ENCODE measurements at regions not wholly inside any gene's neighbourhood (a gene's known extent, or its start where the extent isn't known, plus 50 kb on each side); places are given as distances from the start of the nearest gene placed in this dataset.
A peak's percentile ranks its signal among the peaks of the same experiment; 100 is the strongest.

DNA sequence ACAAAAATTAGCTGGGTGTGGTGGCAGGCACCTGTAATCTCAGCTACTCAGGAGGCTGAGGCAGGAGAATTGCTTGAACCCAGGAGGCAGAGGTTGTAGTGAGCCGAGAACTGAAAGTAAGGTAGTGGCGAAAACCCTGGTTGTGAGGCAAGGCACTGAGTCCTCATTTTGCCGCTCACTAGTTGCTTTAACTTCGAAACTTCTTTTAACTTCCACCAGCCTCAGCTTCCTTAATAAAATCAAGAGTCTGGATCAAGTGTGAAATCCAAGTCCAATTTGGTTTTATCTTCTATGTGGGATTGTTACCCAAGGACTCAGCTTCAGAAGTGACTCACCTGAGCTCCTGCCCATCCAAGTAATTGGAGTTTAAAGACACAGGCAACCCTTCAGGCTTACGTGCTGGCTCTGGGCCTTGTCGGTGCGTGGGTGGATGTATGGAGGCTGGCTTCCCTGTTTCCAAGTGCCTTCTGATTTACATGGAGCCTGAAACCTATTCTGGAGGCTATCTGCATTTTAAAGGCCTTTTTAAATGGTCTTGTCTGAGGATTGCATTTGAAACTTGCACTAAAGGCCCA, 374.2 kb upstream of the ID2 start:
- no peak for ATAC-seq (ENCODE audit: low read depth in 2 of 2)
- peaks cover 0 to 9% of the 10 kb centered on the region in 2 donors for H3K36me3 Mint-ChIP-seq
- peaks cover 86 to 95% (median 95%) of the 10 kb centered on the region in 3 donors for H3K27me3 Mint-ChIP-seq
- no peak for DNase-seq
- no peak overlapping the region for H3K27ac Mint-ChIP-seq
- no peak overlapping the region for H3K4me3 Mint-ChIP-seq
- H3K9me3 Mint-ChIP-seq, result peaks cover 4 to 9% (median 7%) of the 10 kb centered on the region in 7 donors
- peaks cover 23 to 33% (median 32%) of the 10 kb centered on the region in 3 donors for H3K4me1 Mint-ChIP-seq

DNA sequence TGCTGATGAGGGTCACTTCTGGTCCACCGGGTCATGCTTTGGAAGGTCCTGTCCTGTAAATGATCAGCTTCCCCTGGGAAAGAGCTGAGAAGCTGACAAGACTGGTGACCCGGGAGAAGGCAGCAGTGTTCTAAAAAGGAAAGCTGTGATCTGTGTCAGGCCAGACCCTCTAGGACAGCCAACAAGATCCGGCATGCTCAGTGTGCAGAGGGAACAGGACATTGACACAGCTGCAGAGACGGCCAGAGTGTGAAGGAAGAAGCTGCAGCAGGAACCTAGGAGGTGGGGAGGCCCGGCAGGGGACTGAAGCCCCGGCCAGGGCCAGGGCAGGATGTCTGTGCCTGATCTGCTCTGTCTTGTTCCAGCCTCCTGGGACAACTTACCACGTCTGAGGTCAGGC, 372.7 kb upstream of the ID2 start:
- no peak for DNase-seq
- Mint-ChIP-seq H3K9me3 (peaks cover 0 to 2% (median 0%) of the 10 kb centered on the region in 7 donors), H3K27ac (peak overlapping the region in 1 of 6 donors; percentile 72), H3K4me1 (peaks cover 22 to 32% (median 26%) of the 10 kb centered on the region in 3 donors), H3K27me3 (peaks cover 86 to 94% (median 91%) of the 10 kb centered on the region in 3 donors), H3K36me3 (peaks cover 0 to 9% of the 10 kb centered on the region in 2 donors), H3K4me3 (no peak overlapping the region)
- ATAC-seq (ENCODE audit: low read depth in 2 of 2), result no peak

DNA sequence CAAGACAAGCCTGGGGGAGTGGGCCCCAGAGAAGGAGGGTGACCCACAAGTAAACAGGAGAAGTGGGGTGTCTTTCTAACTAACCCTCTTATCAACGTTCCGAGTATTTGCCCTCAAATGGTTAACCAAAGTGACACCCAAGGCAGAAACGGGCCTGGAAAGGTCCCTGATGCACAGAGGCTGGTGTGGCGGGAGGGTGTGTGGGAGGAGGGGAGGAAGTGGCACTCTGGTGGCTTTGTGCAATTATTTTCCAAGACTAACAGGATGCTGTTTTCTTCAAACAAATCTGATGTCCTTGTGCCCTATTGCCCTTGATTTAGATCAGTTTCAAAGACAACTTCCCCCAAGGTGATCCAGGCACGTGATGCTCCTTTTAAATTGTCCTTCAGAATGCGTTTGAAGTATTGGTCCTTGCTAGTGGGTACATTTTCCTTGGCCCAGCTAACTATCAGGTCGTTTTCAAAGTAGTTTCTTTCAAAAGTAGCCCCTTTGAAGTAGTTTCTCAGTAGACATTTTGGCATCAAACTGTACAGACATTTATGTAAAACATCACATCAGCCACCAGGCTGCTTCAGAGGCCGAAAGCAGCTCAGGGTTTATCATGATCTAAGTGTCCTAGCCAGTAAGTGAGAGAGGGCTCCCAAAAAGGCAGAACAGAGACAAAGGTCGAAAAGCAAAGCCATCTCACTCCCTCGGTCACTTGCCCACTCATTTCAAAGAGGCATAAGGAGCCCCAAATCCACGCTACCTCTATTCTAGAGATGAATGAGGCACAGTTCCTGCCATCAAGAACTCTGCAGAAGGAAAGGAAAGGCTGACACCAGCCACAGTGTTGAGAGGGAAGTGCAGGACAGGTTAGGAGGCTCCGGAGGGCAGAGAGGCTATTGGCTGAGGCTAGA, 371.1 kb upstream of the ID2 start:
- no peak overlapping the region for H3K4me3 Mint-ChIP-seq
- peaks cover 0 to 2% (median 0%) of the 10 kb centered on the region in 7 donors for H3K9me3 Mint-ChIP-seq
- peaks cover 88 to 95% (median 95%) of the 10 kb centered on the region in 3 donors for H3K27me3 Mint-ChIP-seq
- peak overlapping the region in 1 of 6 donors; percentile 5 for H3K27ac Mint-ChIP-seq
- DNase-seq, result no peak
- no peak for ATAC-seq (ENCODE audit: low read depth in 2 of 2)
- peaks cover 19 to 29% (median 28%) of the 10 kb centered on the region in 3 donors for H3K4me1 Mint-ChIP-seq
- H3K36me3 Mint-ChIP-seq, result peaks cover 0 to 9% of the 10 kb centered on the region in 2 donors

DNA sequence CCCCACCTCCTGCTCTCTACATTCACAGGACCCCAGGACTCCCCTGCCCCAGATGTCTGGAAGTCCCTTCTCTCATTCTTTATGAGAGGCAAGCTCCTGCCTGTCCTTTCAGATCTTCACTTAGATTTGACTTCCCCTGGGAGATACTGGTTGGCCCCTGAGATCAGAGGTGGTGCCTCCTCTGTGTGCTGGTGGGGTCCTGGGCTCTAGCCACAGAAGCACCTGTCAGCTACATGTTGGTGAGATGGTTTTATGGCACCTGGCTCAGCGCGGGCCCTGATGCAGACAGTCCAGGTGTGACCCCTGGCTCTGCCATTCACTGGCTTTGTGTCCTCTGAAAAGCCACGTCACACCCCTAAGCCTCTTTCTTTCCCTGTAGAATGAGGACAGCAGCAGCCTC, 369.6 kb upstream of the ID2 start:
- DNase-seq (no peak), ATAC-seq (ENCODE audit: low read depth in 2 of 2) (no peak)
- Mint-ChIP-seq H3K27me3 (peaks cover 84 to 95% (median 93%) of the 10 kb centered on the region in 3 donors), H3K9me3 (peaks cover 0 to 2% (median 0%) of the 10 kb centered on the region in 7 donors), H3K4me3 (peak overlapping the region in 1 of 8 donors; percentile 58), H3K4me1 (peaks cover 19 to 29% (median 28%) of the 10 kb centered on the region in 3 donors), H3K27ac (peak overlapping the region in 3 of 6 donors; percentile 43 to 72 (median 70)), H3K36me3 (peaks cover 0 to 9% of the 10 kb centered on the region in 2 donors)

DNA sequence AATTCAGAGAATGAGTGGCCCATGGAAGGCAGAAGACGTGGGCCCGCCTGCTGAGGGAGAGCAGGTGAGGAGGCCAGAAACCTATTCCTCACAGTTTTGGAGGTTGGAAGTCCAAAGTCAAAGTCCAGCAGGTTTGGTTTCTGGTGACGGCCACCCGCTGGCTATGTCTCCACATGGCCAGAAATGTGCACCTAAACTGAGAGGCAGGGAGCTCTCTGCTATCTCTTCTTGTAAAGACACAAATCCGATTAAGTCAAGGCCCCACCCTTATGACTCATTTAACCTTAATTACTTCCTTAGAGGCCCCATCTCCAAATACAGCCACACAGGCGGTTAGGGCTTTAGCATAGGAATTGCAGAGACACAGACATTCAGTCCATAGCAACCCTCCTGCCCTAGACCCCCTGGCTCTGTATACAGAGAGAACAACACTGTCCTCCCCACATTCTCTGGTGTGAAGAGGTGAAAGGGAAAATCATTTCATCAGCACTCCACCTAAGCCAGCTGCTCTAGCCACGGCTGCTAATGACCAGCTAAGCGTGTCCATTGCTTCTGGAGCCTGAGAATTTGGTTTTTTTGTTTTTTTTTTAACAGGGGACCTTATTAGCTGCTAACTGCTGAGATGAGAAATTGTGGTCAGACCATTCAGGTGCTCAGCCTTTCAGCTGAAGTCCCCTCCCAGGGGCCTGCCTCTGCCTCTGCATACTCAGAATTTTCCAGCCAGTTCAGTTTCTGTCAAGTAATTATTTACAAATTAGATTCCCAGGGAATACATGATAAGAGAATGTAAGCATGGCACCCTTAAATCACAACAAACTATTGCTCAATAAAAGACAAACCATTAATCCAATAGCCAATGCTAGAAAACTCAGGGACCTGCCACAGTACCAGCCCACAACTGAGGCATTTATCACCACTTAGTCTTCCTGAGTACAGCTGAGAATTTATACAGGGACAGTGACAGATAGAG, 368.7 kb upstream of the ID2 start:
- H3K36me3 Mint-ChIP-seq, result peaks cover 0 to 8% of the 10 kb centered on the region in 2 donors
- peaks cover 0 to 2% (median 0%) of the 10 kb centered on the region in 7 donors for H3K9me3 Mint-ChIP-seq
- peaks cover 19 to 29% (median 28%) of the 10 kb centered on the region in 3 donors for H3K4me1 Mint-ChIP-seq
- H3K27ac Mint-ChIP-seq, result peak overlapping the region in 1 of 6 donors; percentile 12
- peaks cover 88 to 95% (median 95%) of the 10 kb centered on the region in 3 donors for H3K27me3 Mint-ChIP-seq
- H3K4me3 Mint-ChIP-seq, result peak overlapping the region in 2 of 8 donors; percentile 21 to 49
- ATAC-seq (ENCODE audit: low read depth in 2 of 2) (peak; percentile 34 to 36), DNase-seq (no peak)

DNA sequence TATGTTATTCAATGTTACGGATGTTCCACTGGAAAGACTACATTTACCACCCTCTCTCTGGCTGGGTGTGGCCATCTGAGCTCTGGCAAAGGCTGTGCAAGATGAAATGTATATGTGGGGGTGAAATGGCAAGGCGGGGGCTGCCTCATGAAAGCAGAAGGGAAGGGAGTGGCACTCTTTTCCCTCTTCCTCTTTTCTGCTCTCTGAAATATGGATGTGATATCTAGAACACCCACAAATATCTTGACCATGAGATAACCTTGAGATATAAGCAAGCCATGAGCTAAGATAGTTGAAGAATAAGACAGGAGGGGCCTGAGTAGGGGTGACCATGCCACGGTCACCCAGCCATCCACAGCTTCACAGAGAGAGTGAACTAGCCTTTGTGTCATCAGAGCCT, 367.8 kb upstream of the ID2 start:
- Mint-ChIP-seq H3K9me3 (peaks cover 0 to under 1% (median 0%) of the 10 kb centered on the region in 7 donors), H3K27me3 (peaks cover 79 to 91% (median 88%) of the 10 kb centered on the region in 3 donors), H3K4me3 (no peak overlapping the region), H3K4me1 (peaks cover 17 to 24% (median 24%) of the 10 kb centered on the region in 3 donors), H3K36me3 (no peaks in the 10 kb centered on the region), H3K27ac (no peak overlapping the region)
- DNase-seq (no peak), ATAC-seq (ENCODE audit: low read depth in 2 of 2) (peak in 1 of 2 donors; percentile 49)

DNA sequence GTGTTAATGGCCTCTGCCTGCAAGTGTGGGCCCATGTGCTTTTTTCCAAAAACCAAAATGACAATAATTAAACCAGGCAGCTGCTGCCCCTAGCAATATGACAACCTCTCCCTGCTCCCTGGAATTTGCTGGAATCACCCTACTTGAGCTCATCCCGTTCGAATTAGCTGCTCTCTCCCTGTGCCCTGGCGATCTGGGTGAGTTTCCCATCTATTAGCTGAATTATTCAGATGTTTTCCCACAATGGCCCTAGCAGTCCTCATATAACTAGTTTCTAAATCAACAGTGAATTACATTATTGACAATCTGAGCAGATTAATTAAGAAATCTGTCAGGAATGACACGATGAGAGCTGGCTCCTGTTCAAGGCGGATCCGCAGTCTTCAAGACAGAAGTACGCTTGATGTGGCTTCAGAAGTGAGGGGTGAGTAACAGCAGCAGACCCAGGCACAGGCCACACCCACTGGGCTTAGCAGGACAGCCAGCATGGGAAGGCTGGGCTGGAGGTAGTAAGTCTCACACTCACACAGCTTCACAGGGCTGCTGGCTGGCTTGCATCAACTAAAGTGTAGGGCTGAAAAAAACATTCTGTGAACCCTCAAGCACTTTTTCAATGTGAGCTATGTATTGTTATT, 366.2 kb upstream of the ID2 start:
- Mint-ChIP-seq H3K27me3 (peaks cover 76 to 92% (median 80%) of the 10 kb centered on the region in 3 donors), H3K9me3 (peaks cover 0 to 3% (median 0%) of the 10 kb centered on the region in 7 donors), H3K4me3 (peak overlapping the region in 1 of 8 donors; percentile 57), H3K27ac (no peak overlapping the region), H3K36me3 (no peaks in the 10 kb centered on the region), H3K4me1 (peaks cover 14 to 24% (median 21%) of the 10 kb centered on the region in 3 donors)
- ATAC-seq (ENCODE audit: low read depth in 2 of 2) (no peak), DNase-seq (no peak)

DNA sequence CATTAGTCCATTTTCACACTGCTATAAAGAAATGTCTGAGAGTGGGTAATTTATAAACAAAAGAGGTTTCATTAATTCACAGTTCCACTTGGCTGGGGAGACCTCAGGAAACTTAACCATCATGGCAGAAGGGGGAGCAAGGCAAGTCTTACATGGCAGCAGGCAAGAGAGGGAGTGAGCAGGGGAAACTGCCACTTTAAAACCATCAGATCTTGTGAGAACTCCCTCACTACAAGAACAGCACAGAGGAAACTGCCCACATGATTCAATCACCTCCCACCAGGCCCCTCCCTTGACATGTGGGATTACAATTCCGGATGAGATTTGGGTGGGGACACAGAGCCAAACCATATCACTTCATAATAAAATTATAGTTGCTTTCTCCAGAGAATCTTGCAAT, 365.5 kb upstream of the ID2 start:
- DNase-seq (no peak), ATAC-seq (ENCODE audit: low read depth in 2 of 2) (no peak)
- Mint-ChIP-seq H3K27me3 (peaks cover 76 to 92% (median 79%) of the 10 kb centered on the region in 3 donors), H3K4me3 (no peak overlapping the region), H3K9me3 (peaks cover 0 to 3% (median 0%) of the 10 kb centered on the region in 7 donors), H3K27ac (no peak overlapping the region), H3K36me3 (no peaks in the 10 kb centered on the region), H3K4me1 (peaks cover 14 to 21% (median 20%) of the 10 kb centered on the region in 3 donors)

DNA sequence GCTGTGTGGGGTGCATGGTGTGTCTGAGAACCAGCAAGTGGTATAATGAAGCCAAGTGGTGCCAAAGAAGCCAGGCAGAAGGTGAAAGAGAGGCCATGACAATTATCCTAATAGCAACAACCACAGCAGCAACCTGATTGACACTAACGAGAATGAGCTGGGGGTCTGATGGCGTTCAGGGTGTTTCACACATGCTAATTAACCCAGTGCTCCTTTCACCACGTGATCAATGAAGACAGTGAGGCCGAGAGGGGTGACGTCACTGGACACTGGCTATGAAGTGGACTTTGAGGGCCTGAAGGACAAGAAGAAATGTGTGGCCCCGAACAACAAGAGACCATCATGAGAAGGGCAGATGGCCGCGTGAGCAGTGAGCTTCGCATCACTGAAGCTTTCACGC, 364.4 kb upstream of the ID2 start:
- no peak for DNase-seq
- no peak for ATAC-seq (ENCODE audit: low read depth in 2 of 2)
- H3K4me1 Mint-ChIP-seq, result peaks cover 13 to 18% (median 14%) of the 10 kb centered on the region in 3 donors
- peaks cover 67 to 81% (median 71%) of the 10 kb centered on the region in 3 donors for H3K27me3 Mint-ChIP-seq
- H3K36me3 Mint-ChIP-seq, result no peaks in the 10 kb centered on the region
- H3K27ac Mint-ChIP-seq, result no peak overlapping the region
- peaks cover 0 to 3% (median 0%) of the 10 kb centered on the region in 7 donors for H3K9me3 Mint-ChIP-seq
- no peak overlapping the region for H3K4me3 Mint-ChIP-seq

DNA sequence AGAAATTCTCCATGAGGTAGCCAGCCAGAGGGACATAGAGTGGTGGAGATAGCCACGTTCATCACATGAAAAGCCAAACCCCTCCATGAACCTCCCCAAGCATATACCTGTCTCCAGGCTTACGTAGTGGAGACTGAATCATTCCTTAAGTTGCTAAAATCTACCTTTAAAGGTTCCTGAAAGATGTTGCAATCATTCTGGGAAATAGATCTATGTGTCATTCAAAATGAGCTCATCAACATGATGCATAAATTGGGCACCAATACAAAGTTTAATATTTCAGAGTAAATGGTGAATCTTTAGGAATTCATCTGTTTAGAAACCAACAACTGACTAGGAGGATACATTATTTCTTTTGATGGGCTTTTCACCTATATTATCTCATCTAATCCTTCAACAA, 362.6 kb upstream of the ID2 start:
- Mint-ChIP-seq H3K36me3 (no peaks in the 10 kb centered on the region), H3K4me3 (no peak overlapping the region), H3K27ac (no peak overlapping the region), H3K4me1 (peaks cover under 1 to 2% (median under 1%) of the 10 kb centered on the region in 3 donors), H3K9me3 (peaks cover 0 to 3% (median 0%) of the 10 kb centered on the region in 7 donors), H3K27me3 (peaks cover 65 to 79% (median 72%) of the 10 kb centered on the region in 3 donors)
- no peak for DNase-seq
- ATAC-seq (ENCODE audit: low read depth in 2 of 2), result no peak

DNA sequence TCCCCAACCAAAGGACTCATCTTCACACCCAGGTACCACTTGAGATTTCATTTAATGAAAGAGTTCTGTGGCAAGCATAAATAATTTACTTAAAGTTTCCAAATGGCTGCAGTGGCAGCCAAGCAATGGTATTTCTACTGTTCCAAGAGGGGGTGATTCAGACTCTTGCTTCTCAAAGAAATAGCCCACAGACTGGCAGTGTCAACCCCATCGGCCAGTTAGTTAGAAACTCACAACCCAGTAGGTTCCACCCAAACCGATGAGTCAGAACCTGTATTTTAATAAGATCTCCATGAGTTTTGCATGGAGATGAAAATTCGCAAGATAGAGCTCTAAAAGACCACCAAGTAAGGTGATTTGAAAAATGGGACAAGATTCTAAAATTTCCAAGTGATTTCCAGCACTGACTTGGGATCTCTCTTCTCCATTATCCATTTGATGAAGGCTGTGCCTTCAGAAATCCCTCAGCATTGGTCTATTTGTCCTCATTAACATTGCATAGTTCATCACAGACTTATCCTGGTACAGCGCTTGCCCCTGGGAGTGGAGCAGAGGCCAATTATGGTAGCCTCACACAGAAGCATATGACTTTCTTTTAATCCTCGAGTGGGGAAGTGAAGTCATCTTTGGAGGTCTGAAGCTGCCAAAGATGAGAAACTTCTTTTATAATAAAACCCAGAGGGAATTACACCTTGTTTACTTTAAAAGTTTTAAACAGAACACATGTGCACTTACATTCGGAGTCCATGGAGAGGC, 361.4 kb upstream of the ID2 start:
- no peaks in the 10 kb centered on the region for H3K36me3 Mint-ChIP-seq
- H3K27me3 Mint-ChIP-seq, result peaks cover 62 to 79% (median 71%) of the 10 kb centered on the region in 3 donors
- H3K27ac Mint-ChIP-seq, result no peak overlapping the region
- DNase-seq (no peak), ATAC-seq (ENCODE audit: low read depth in 2 of 2) (no peak)
- H3K4me3 Mint-ChIP-seq, result no peak overlapping the region
- no peaks in the 10 kb centered on the region for H3K4me1 Mint-ChIP-seq
- peaks cover 0 to 3% (median 0%) of the 10 kb centered on the region in 7 donors for H3K9me3 Mint-ChIP-seq

DNA sequence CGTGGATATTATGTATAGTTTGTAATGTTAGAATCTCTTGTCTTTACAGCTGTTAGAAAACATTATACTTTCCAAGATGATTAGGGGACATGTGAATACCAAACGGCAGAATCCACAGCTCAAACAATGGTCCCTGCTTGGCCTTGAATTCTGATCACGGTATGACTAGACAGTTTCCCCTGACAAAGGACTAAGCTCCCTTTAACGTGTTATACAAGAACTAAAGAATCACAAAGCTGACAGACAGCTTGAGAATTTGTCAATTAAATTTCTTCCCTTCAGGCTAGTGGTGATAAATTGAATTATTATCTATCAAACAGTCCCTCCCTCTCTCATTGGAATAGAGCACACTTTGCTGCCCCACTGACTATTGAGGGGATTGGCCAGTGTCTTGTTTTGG, 359.2 kb upstream of the ID2 start:
- peaks cover 0 to 3% (median 0%) of the 10 kb centered on the region in 3 donors for H3K4me1 Mint-ChIP-seq

More for the DNA sequence above, 359.2 kb upstream of the ID2 start:
- Mint-ChIP-seq H3K4me3 (no peak overlapping the region), H3K27me3 (peaks cover 65 to 77% (median 69%) of the 10 kb centered on the region in 3 donors), H3K9me3 (peaks cover 0 to 3% (median 0%) of the 10 kb centered on the region in 7 donors), H3K27ac (no peak overlapping the region), H3K36me3 (no peaks in the 10 kb centered on the region)
- ATAC-seq (ENCODE audit: low read depth in 2 of 2), result no peak
- DNase-seq, result no peak
